GM23248 (cell line): ENCODE measurements at regions not wholly inside any gene's neighbourhood (a gene's known extent, or its start where the extent isn't known, plus 50 kb on each side); places are given as distances from the start of the nearest gene placed in this dataset.

Experiments
- DNase-seq: peaks from one replicate; pipeline ENCODE4 v3.0.0-alpha.2; 2015
- H2AFZ ChIP-seq: fragments of 200-600 bp; sonication (generic); 2 replicates; pipeline ENCODE4 v1.6.1; 2016; ENCODE audit warnings: antibody characterized with exemption
- H3F3A ChIP-seq: fragments of 200-600 bp; sonication (generic); 2 replicates; pipeline ENCODE4 v1.6.1; 2016; ENCODE audit warnings: mild to moderate bottlenecking, antibody characterized with exemption, mixed run types; ENCODE audit not compliant: insufficient read depth
- H3K27ac ChIP-seq: fragments of 200-600 bp; sonication (generic); 2 replicates; pipeline ENCODE4 v1.5.1; 2016; ENCODE audit warnings: mild to moderate bottlenecking
- H3K27me3 ChIP-seq: fragments of 200-600 bp; sonication (generic); replicated peaks from 2 replicates; pipeline ENCODE4 v1.6.1; 2016; ENCODE audit warnings: mild to moderate bottlenecking; ENCODE audit not compliant: insufficient read depth
- H3K36me3 ChIP-seq: fragments of 200-600 bp; sonication (generic); 2 replicates; pipeline ENCODE4 v1.6.1; 2016; ENCODE audit warnings: low read depth, mild to moderate bottlenecking
- H3K4me1 ChIP-seq: fragments of 200-600 bp; sonication (generic); 2 replicates; pipeline ENCODE4 v1.6.1; 2016; ENCODE audit warnings: mild to moderate bottlenecking; ENCODE audit not compliant: insufficient read depth
- H3K4me2 ChIP-seq: fragments of 200-600 bp; sonication (generic); one replicate; pipeline ENCODE4 v1.6.1; 2016; ENCODE audit warnings: mild to moderate bottlenecking; ENCODE audit not compliant: unreplicated experiment
- H3K4me3 ChIP-seq: fragments of 200-600 bp; sonication (generic); 2 replicates; pipeline ENCODE4 v1.5.1; 2016; ENCODE audit warnings: mild to moderate bottlenecking
- H3K79me2 ChIP-seq: fragments of 200-600 bp; sonication (generic); 2 replicates; pipeline ENCODE4 v1.6.1; 2016; ENCODE audit warnings: mild to moderate bottlenecking; ENCODE audit not compliant: insufficient read depth
- H3K9ac ChIP-seq: fragments of 200-600 bp; sonication (generic); 2 replicates; pipeline ENCODE4 v1.6.1; 2016; ENCODE audit warnings: mild to moderate bottlenecking
- H3K9me2 ChIP-seq: fragments of 200-600 bp; sonication (generic); 2 replicates; pipeline ENCODE4 v1.6.1; 2016; ENCODE audit warnings: mixed run types, mild to moderate bottlenecking, moderate library complexity; ENCODE audit not compliant: insufficient read depth
- H3K9me3 ChIP-seq: fragments of 200-600 bp; sonication (generic); one replicate; pipeline ENCODE4 v1.6.1; 2017; ENCODE audit warnings: low read depth
- H4K20me1 ChIP-seq: fragments of 200-600 bp; sonication (generic); 2 replicates; pipeline ENCODE4 v1.6.0; 2016; ENCODE audit not compliant: insufficient read depth
- EZH2 ChIP-seq: fragments of 200-600 bp; sonication (generic); IDR thresholded peaks from 2 replicates; pipeline ENCODE4 v1.6.1; 2018; ENCODE audit warnings: antibody characterized with exemption, mild to moderate bottlenecking; ENCODE audit not compliant: insufficient read depth, poor library complexity, severe bottlenecking
- EZH2phosphoT487 ChIP-seq: fragments of 200-600 bp; sonication (generic); IDR thresholded peaks from 2 replicates; pipeline ENCODE4 v1.6.1; 2018; ENCODE audit warnings: antibody characterized with exemption, moderate library complexity, mild to moderate bottlenecking, low read depth; ENCODE audit not compliant: insufficient read depth
- WGBS, 2 experiments: methylation state at CpG; one replicate each; pipeline ENCODE4 v1.1.6; 2015 to 2017; ENCODE audit warnings: low lambda C conversion rate in 2 of 2, low coverage in 1 of 2; ENCODE audit errors: missing lambda C conversion rate in 2 of 2; 5-methylcytosine and 5-hydroxymethylcytosine counted together
- in situ Hi-C: fragments of 300-500 bp; cut with MboI; formaldehyde crosslinking; loops from 2 replicates; pipeline ENCODE4 v1.15.0; 2020

DNA sequence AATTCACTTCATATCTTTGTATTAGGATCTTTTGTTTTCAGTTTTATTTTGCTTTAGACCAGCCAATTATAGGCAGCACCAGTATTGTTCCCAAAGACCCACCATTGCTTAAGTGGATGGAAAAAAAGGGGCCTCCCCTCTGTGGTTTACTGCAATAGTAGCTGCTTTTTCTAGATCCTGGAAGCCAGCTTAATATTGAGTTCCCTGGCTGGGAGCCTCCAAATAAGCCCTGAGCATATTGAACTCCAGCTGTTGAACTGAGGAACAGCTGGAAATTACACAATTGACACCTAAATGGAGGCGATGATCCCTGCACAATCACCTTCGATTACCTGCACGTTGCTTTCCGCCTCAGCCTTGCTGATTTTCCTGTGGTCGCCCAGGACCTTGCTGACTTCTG lies 576.0 kb downstream of the SOX6 start:
- H3K4me2 ChIP-seq, result no peak overlapping the region
- H2AFZ ChIP-seq, result no peak overlapping the region
- H3K79me2 ChIP-seq, result no peaks in the 10 kb centered on the region
- no peak for DNase-seq
- H4K20me1 ChIP-seq, result no peaks in the 10 kb centered on the region
- no peak overlapping the region for H3K9ac ChIP-seq
- no peaks in the 10 kb centered on the region for H3K9me3 ChIP-seq
- H3K4me1 ChIP-seq, result no peaks in the 10 kb centered on the region
- H3K27ac ChIP-seq, result no peak overlapping the region
- H3K36me3 ChIP-seq, result no peaks in the 10 kb centered on the region
- H3K4me3 ChIP-seq, result no peak overlapping the region
- H3F3A ChIP-seq, result no peaks in the 10 kb centered on the region
- TF ChIP-seq EZH2phosphoT487, result no peak
- no peak for TF ChIP-seq EZH2
- in situ Hi-C loops, result no loop called here
- no peaks in the 10 kb centered on the region for H3K27me3 ChIP-seq
- H3K9me2 ChIP-seq, result no peaks in the 10 kb centered on the region
- 36 to 41% methylated on average over 5 of the region's 5 CpGs for WGBS, 2 experiments

DNA sequence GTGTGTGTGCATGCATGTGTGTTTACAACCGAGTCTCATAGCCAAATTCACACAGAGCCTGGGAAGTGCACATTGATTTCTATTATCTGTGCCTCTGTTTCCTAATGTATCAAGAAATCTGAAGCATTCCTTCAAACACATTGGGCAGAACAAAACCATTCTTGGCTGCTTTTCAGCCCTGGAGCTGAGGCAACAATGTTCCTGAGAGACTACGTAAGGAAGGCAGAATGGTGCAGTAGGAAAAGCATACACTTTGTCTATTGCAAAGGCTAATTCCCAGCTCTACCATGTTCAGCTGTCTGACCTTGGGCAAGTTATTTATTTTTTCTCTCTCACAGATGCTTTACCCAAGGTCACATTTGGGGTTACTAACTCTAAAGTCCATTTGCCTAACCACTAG lies 575.5 kb downstream of the SOX6 start:
- TF ChIP-seq EZH2, result no peak
- TF ChIP-seq EZH2phosphoT487, result no peak
- no peaks in the 10 kb centered on the region for H3K4me1 ChIP-seq
- no peak for DNase-seq
- in situ Hi-C loops, result no loop called here
- no peak overlapping the region for H3K27ac ChIP-seq
- H3K4me2 ChIP-seq, result no peak overlapping the region
- H3K9me3 ChIP-seq, result no peaks in the 10 kb centered on the region
- H3K79me2 ChIP-seq, result no peaks in the 10 kb centered on the region
- H3K36me3 ChIP-seq, result no peaks in the 10 kb centered on the region
- H3K27me3 ChIP-seq, result no peaks in the 10 kb centered on the region
- WGBS, 2 experiments, result 35 to 37% methylated on average over 2 of the region's 2 CpGs
- H2AFZ ChIP-seq, result no peak overlapping the region
- no peaks in the 10 kb centered on the region for H3F3A ChIP-seq
- no peaks in the 10 kb centered on the region for H3K9me2 ChIP-seq
- no peak overlapping the region for H3K4me3 ChIP-seq
- no peak overlapping the region for H3K9ac ChIP-seq
- H4K20me1 ChIP-seq, result no peaks in the 10 kb centered on the region

DNA sequence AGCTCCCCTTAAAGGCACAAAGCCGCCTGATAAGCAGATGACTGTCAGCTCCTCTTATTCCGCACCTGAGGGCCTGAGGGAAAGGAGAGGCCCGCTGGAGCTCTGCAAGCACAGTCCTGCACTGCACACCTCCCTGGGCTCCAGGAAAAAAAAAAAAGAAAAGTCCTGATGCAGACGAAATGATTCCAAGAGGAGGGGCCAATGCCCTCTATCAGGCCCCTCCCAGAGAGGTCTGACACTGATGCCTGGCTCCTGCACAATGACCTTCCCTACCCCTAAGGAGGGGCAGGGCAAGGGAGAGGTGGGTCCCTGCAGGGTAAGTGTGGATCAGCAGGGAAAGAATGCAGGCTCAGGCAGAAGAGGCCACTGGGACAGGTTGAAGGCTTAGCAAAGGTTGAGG lies 572.7 kb downstream of the SOX6 start:
- in situ Hi-C loops, result no loop called here
- 37 to 40% methylated on average over 4 of the region's 4 CpGs for WGBS, 2 experiments
- no peak overlapping the region for H3K27ac ChIP-seq

DNA sequence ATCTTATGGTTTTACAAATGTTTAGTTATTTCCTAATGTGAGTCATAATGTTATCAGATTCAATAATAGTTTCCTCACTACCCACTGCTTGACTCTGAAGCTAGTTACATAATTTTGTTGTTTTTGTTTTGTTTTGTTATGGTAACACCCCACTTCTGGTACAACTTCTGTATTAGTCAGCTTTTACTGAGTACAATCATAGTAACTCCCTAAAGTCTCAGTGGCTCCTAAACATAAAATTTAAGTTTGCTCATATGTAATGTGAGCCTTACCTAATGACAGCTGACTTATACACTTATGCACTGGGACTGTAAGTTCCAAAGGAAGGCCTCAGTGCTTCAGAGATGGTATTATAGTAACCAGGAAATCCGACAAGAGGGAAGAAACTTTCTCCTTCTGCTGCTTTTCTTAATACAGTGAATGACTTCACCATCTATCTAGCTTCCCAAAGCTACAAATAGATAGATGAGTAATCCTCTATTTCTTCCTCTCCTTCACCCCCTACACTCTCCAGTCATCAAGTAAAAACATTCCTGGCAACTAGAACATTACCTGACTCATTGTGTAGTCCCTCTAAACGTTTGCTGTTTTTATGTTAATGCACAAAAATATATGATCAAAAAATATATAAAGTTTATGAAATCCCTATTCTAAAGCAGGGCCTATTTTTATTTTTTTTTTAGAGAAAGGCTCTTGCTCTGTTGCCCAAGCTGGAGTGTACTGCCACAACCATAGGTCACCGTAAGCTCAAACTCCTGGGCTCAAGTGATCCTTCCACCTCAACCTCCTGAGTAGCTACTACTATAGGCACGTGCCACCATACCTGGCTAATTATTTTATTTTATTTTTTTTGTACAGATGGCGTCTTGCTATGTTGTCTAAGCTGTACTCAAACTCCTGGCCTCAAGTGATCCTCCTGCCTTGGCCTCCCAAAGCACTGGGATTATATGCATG lies 563.0 kb downstream of the SOX6 start:
- no peaks in the 10 kb centered on the region for H3K79me2 ChIP-seq
- no peak overlapping the region for H3K4me3 ChIP-seq
- 29 to 32% methylated on average over 5 of the region's 5 CpGs for WGBS, 2 experiments
- no peak overlapping the region for H3K4me2 ChIP-seq
- peak; percentile 64 for DNase-seq
- H3K36me3 ChIP-seq, result no peaks in the 10 kb centered on the region
- H3K4me1 ChIP-seq, result no peaks in the 10 kb centered on the region
- no peaks in the 10 kb centered on the region for H3K9me2 ChIP-seq
- no peak overlapping the region for H2AFZ ChIP-seq
- H3K27me3 ChIP-seq, result no peaks in the 10 kb centered on the region
- no peak overlapping the region for H3K9ac ChIP-seq
- H3F3A ChIP-seq, result peaks cover 12% of the 10 kb centered on the region; the same call in 1 of the 2 replicates
- no peaks in the 10 kb centered on the region for H3K9me3 ChIP-seq
- H3K27ac ChIP-seq, result peak overlapping the region; percentile 73
- no peaks in the 10 kb centered on the region for H4K20me1 ChIP-seq
- TF ChIP-seq EZH2 (no peak), EZH2phosphoT487 (no peak)
- in situ Hi-C loops, result no loop called here

More for the DNA sequence above, 572.7 kb downstream of the SOX6 start:
- H4K20me1 ChIP-seq, result no peaks in the 10 kb centered on the region
- no peaks in the 10 kb centered on the region for H3K27me3 ChIP-seq
- H2AFZ ChIP-seq, result no peak overlapping the region
- no peak overlapping the region for H3K4me2 ChIP-seq
- H3K4me1 ChIP-seq, result no peaks in the 10 kb centered on the region
- TF ChIP-seq EZH2phosphoT487, result no peak
- no peak for TF ChIP-seq EZH2
- no peaks in the 10 kb centered on the region for H3K9me3 ChIP-seq
- H3K79me2 ChIP-seq, result no peaks in the 10 kb centered on the region
- H3F3A ChIP-seq, result no peaks in the 10 kb centered on the region
- no peaks in the 10 kb centered on the region for H3K36me3 ChIP-seq
- no peak overlapping the region for H3K9ac ChIP-seq
- DNase-seq, result no peak
- H3K9me2 ChIP-seq, result no peaks in the 10 kb centered on the region
- H3K4me3 ChIP-seq, result no peak overlapping the region
